ENCODE measurements at regions not wholly inside any gene's neighbourhood (a gene's known extent, or its start where the extent isn't known, plus 50 kb on each side); places are given as distances from the start of the nearest gene placed in this dataset.

- TF ChIP-seq CTCF (IDR thresholded peaks at IDR 0.05 in 8 of 11, conservative IDR thresholded peaks at IDR 0.05 in 3 of 11) = no peak
- no peak for TF ChIP-seq POLR2A (IDR thresholded peaks at IDR 0.05)
Measured at GRCh38 chr10:106502641-106503040, 661.9 kb downstream of the SORCS1 start.

Measured in spleen (tissue), 7 donors.